A673 (cell line): ENCODE measurements at regions not wholly inside any gene's neighbourhood (a gene's known extent, or its start where the extent isn't known, plus 50 kb on each side); places are given as distances from the start of the nearest gene placed in this dataset.

Experiments used
- EZH2 ChIP-seq: fragments of 200-600 bp; sonication (generic); IDR thresholded peaks from 2 replicates; pipeline ENCODE4 v1.6.1; 2017; ENCODE audit warnings: borderline replicate concordance, low read depth, mild to moderate bottlenecking, mixed read lengths, antibody characterized with exemption, low read length; ENCODE audit not compliant: poor library complexity, severe bottlenecking
- TF ChIP-seq, protein P1 (sequence below): fragments of 300-800, 200-600 bp; sonication (generic); conservative IDR thresholded peaks from 2 replicates; pipeline ENCODE4 v1.5.1; 2017; ENCODE audit warnings: low read depth, mild to moderate bottlenecking, antibody characterized with exemption, low read length, moderate library complexity, mixed read lengths

DNA sequence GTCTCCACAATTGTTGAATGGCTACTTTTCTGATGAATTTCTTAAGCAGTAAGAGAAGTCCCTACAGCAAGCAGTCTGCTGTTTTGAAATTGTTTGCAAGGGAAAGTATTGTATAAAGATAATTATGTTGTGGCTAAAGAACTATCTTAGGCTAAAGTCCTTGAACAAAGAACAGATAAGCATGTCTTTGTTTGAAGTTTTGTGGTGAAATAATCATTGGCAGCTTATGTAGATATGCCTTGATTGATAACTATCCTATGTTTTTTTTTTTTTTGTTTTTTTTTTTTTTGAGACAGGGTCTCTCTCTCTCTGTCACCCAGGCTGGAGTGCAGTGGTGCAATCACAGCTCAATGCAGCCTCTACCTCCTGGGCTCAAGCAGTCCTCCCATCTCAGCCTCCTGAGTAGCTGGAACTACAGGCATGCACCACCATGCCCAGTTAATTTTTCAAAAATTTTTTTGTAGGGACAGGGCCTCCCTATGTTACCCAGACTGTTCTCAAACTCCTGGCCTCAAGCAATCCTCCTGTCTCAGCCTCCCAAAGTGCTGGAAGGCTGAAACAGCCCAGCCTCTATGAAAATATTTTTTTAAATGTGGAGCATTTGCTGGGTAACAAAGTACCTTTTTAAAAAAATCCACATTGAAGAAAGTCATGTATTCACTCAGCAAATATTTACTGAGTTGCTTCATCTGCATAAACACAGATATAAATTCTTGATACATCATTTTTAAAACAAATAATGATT, 80.8 kb downstream of the LLPH start:
- TF ChIP-seq, protein P1, sequence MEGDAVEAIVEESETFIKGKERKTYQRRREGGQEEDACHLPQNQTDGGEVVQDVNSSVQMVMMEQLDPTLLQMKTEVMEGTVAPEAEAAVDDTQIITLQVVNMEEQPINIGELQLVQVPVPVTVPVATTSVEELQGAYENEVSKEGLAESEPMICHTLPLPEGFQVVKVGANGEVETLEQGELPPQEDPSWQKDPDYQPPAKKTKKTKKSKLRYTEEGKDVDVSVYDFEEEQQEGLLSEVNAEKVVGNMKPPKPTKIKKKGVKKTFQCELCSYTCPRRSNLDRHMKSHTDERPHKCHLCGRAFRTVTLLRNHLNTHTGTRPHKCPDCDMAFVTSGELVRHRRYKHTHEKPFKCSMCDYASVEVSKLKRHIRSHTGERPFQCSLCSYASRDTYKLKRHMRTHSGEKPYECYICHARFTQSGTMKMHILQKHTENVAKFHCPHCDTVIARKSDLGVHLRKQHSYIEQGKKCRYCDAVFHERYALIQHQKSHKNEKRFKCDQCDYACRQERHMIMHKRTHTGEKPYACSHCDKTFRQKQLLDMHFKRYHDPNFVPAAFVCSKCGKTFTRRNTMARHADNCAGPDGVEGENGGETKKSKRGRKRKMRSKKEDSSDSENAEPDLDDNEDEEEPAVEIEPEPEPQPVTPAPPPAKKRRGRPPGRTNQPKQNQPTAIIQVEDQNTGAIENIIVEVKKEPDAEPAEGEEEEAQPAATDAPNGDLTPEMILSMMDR, result no peak
- TF ChIP-seq EZH2, result no peak
